Bronchial epithelial cell (primary cell): ENCODE measurements at regions not wholly inside any gene's neighbourhood (a gene's known extent, or its start where the extent isn't known, plus 50 kb on each side); places are given as distances from the start of the nearest gene placed in this dataset.

Experiments used
- DNase-seq: peaks from one replicate; pipeline ENCODE4 v3.0.0-alpha.2; 2010; ENCODE audit warnings: low read depth
- FAIRE-seq: peaks from 2 replicates; lab custom pipeline; 2011; peaks lifted over from hg19 to GRCh38; lab: Jason Lieb, UNC
- H3K27me3 ChIP-seq: 2 replicates; pipeline ENCODE4 v1.5.1; 2011; ENCODE audit warnings: low read length; ENCODE audit not compliant: control insufficient read depth, insufficient read depth
- H3K36me3 ChIP-seq: 2 replicates; pipeline ENCODE4 v1.5.1; 2011; ENCODE audit warnings: low read length; ENCODE audit not compliant: control insufficient read depth, insufficient read depth
- H3K4me3 ChIP-seq: 2 replicates; pipeline ENCODE4 v1.5.1; 2011; ENCODE audit warnings: mild to moderate bottlenecking, low read depth, low read length, control low read depth
- TF ChIP-seq, protein P1 (sequence below): IDR thresholded peaks from 2 replicates; pipeline ENCODE4 v1.5.1; 2011; ENCODE audit warnings: mild to moderate bottlenecking, moderate library complexity, low read length, control low read depth, inconsistent platforms; ENCODE audit not compliant: insufficient read depth, severe bottlenecking

DNA sequence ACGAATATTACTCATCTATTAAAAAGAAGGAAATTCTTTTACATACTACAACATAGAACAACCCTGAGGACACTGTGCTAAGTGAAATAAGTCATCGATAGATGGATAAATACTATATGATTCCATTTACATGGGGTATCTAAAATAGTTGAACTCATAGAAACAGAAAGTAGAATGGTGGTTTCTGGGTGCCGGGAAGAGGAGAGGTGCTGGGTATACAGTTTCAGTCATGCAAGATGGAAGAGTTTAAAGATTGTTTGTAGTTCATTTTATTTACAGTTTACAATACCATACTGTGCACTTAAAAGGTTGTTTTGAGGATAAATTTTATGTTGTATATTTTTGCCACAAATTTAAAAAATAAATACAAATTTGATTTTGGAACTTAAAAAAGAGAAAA, 267.5 kb upstream of the ITGA1 start:
- FAIRE-seq = no peak
- no peak overlapping the region for H3K4me3 ChIP-seq
- H3K36me3 ChIP-seq = no peaks in the 10 kb centered on the region
- no peak for DNase-seq
- peaks cover 2% of the 10 kb centered on the region for H3K27me3 ChIP-seq
- TF ChIP-seq, protein P1, sequence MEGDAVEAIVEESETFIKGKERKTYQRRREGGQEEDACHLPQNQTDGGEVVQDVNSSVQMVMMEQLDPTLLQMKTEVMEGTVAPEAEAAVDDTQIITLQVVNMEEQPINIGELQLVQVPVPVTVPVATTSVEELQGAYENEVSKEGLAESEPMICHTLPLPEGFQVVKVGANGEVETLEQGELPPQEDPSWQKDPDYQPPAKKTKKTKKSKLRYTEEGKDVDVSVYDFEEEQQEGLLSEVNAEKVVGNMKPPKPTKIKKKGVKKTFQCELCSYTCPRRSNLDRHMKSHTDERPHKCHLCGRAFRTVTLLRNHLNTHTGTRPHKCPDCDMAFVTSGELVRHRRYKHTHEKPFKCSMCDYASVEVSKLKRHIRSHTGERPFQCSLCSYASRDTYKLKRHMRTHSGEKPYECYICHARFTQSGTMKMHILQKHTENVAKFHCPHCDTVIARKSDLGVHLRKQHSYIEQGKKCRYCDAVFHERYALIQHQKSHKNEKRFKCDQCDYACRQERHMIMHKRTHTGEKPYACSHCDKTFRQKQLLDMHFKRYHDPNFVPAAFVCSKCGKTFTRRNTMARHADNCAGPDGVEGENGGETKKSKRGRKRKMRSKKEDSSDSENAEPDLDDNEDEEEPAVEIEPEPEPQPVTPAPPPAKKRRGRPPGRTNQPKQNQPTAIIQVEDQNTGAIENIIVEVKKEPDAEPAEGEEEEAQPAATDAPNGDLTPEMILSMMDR = no peak

DNA sequence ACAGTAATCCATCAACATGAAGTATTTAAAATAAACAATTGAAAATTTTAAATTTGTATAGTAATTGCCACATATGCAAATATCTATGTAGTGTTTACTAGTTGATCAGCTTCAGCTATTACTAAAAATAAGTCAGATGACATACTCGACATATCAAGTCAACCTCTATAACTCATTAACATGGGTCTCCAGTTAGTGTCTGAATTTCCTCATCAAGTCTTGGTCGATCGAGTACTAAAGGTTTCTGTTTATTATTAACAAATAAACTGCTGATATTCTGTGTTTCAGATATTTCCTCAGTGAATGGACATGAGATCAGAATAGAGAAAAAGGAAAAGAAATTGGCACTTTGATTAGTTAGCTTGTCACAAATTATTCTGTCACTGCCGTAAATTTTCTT, 266.5 kb upstream of the ITGA1 start:
- DNase-seq (no peak), FAIRE-seq (no peak)
- TF ChIP-seq, protein P1 = no peak
- Histone ChIP-seq H3K36me3 (no peaks in the 10 kb centered on the region), H3K27me3 (peaks cover 2% of the 10 kb centered on the region), H3K4me3 (no peak overlapping the region)

DNA sequence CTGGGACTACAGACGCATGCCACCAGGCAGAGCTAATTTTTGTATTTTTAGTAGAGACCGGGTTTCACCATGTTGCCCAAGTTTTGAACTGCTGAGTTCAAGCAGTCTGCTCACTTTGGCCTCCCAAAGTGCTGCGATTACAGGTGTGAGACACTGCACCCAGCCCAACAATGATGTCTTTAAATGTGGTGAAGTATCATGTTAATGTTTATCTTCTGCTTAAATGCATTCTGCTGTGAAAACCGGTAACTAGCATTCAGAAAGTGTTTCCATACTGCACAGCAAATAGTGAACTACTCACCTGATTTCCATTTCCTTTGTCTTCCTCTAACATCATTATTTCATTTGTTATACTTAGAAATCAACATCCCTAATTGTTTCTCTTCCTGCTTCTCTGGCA, 264.0 kb upstream of the ITGA1 start:
- Histone ChIP-seq H3K36me3 (no peaks in the 10 kb centered on the region), H3K27me3 (peaks cover 1% of the 10 kb centered on the region), H3K4me3 (no peak overlapping the region)
- DNase-seq = no peak
- TF ChIP-seq, protein P1 = no peak
- no peak for FAIRE-seq

DNA sequence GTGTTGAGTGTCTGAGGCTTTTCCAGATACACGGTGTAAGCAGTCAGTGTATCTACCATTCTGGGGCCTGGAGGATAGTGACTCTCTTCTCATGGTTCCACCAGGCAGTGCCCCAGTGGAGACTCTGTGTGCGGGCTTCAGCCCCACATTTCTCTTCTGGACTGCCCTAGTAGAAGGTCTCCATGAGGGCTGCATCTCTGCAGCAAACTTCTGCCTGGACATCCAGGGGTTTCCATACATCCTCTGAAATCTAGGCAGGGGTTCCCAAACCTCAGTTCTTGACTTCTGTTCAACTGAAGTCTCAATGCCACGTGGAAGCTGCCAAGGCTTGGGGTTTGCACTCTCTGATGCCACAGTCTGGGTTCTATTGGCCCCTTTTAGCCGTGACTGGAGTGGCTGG, 256.6 kb upstream of the ITGA1 start:
- FAIRE-seq (no peak), DNase-seq (no peak)
- H3K27me3 ChIP-seq = no peaks in the 10 kb centered on the region

DNA sequence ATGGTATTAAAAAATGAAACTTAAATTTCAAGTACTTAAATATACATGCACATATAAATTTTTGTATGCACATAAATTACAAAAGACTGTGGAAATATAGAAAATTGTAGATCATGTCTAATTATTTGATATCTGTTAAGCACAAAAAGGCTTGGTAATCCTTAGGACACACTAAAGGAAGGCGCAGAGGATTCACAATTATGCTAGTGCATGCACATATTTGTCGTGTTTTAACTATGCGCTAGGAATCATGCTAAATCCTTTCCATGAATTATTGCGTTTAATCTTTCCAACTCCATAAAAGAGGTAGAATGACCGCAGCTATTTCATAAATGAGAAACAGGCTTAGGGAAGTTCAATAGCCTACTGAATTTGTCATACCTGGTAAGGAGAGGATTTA, 244.1 kb upstream of the ITGA1 start:
- DNase-seq (no peak), FAIRE-seq (no peak)
- Histone ChIP-seq H3K4me3 (no peak overlapping the region), H3K36me3 (no peaks in the 10 kb centered on the region), H3K27me3 (no peaks in the 10 kb centered on the region)
- TF ChIP-seq, protein P1 = no peak

More for the DNA sequence above, 256.6 kb upstream of the ITGA1 start:
- TF ChIP-seq, protein P1 = no peak
- Histone ChIP-seq H3K36me3 (no peaks in the 10 kb centered on the region), H3K4me3 (no peak overlapping the region)

DNA sequence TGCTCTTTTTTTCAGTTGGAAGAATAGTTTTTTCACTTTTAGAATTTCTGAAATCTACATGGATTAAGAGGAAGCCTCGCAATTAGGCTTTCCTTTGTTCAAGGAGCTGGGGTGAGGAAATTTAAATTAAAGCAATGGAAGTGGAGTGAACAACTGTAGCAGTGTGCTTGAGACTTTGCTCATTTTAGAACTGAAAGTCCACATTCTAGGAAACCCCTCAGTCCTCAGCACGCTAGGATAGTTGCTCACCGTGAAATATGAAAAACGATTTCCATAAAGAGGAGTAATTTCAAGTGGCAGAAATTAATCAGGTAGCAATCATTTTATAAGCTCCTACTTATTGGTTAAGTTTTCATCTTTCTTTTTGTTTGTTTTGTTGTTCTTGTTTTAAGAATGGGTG, 243.0 kb upstream of the ITGA1 start:
- DNase-seq = no peak
- TF ChIP-seq, protein P1 = no peak
- Histone ChIP-seq H3K27me3 (no peaks in the 10 kb centered on the region), H3K4me3 (no peak overlapping the region), H3K36me3 (no peaks in the 10 kb centered on the region)
- FAIRE-seq = no peak
